GM21528 (cell line): ENCODE measurements at regions not wholly inside any gene's neighbourhood (a gene's known extent, or its start where the extent isn't known, plus 50 kb on each side); places are given as distances from the start of the nearest gene placed in this dataset.

Experiments used
- ATAC-seq: cut with Tn5 transposase; IDR thresholded peaks from one replicate; pipeline ENCODE4 v1.9.1; 2021; ENCODE audit warnings: mild to moderate bottlenecking, moderate library complexity; ENCODE audit not compliant: unreplicated experiment, low FRiP score

DNA sequence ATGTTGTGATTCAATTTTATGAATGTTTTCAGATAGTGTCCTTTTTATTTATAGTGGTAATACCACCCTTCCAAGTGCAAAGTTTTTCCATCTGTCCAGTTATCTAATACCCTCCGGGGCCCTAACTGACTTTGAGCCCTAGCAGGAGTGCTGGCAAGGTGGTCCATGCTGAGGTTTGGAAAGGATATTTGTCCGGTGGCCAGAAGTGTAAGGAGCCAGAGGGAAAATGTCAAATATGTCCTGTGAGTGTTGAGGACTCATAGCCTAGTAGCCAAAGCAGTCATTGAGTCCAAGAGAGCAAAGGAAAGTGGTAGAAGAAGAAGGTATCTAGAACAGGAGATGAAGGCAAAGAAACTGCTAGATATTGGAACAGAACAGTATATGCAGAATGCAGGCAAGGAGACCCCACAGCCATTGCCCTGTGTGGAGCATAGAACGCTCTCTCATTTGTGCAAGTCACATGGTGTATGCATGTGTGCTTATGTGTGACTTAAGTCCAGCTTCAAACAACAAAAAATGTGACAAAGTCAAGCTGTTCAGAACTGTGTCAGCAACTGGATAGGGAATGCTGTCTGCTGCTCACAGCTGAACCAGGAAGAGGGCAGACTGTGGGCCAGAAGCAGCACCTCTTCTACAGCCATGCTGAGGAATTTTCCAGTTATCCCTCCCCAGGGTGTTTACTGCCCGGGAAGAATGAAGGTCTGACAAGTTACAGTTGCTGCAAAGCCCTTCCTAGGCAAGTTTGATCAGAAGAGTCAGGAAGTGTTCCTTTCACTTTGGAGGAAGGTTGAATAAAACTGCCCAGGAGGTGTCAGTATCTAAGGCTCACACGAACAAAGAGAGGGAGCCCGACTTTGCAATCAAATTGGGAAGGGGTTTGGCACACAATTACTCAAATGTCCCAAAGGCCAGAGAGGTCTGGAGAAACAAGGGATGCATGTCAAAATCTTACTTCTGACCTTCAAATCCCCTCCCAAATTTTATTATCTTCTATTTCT lies 463.3 kb upstream of the DMAC1 start:
- no peak for ATAC-seq

DNA sequence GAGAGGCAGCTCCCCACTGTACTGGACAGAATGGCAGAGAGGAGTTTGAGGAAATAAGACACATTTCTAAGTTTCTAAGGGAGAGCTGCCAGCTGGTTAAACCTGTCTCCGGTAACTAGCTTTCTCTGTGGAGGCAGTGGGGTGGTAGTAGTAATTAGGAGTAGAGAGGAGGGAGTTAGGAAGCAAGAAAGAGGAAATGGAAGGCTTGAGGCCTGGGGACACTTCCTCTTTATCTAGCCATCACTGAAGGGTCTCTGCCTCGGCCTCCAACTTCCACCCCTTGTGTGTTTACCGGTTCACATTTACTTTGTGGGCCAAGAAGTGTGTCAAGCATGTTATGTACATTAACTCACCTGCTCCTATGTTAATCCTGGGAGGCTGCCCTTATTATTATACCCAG lies 462.2 kb upstream of the DMAC1 start:
- no peak for ATAC-seq

- no peak for ATAC-seq
These were observed 459.4 kb upstream of the DMAC1 start for GRCh38 chr9:8259028-8259427.

GRCh38 chr9:8256880-8257279 lies 457.3 kb upstream of the DMAC1 start:
- ATAC-seq, result no peak

DNA sequence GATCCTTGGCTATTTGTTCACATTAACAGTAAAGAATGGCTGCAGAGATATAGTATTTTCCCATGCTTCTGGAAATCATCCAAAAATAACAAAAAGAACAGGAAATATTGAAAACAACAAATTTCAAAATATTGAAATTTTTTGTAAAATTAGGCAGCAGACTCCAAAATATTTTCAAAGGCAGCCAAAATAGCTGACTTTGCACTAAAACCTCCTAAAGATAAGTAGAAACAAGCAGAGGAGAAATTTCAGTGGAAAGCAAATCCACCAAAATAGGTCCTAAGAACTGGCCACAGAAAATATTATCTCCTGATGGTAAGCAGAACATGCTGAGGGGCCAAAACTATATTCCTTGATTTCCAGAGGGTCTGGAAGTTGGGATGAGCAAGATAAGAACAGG lies 456.3 kb upstream of the DMAC1 start:
- ATAC-seq, result no peak

DNA sequence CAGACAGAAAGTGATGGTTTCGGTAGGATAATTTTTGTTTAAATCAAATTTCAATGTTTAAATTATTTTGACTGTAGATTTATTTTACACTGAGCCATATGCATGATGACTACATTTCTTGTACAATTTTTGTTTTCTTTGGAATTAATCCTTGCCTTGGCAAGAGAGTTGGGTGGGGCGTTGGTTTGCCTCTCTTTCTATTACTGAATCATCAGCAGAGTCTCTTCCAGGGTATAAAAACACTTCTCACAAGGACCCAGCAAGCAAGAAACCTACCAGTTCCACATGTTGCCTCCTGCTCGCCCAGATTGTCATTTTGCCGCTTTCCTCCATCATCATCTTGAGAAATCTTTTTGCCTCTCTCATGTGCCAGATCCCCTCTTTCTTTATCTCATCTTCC lies 455.0 kb upstream of the DMAC1 start:
- ATAC-seq, result no peak

GRCh38 chr9:8252445-8252844 lies 452.9 kb upstream of the DMAC1 start:
- ATAC-seq, result no peak

- ATAC-seq, result no peak
These were observed 452.0 kb upstream of the DMAC1 start for GRCh38 chr9:8251566-8251965.

DNA sequence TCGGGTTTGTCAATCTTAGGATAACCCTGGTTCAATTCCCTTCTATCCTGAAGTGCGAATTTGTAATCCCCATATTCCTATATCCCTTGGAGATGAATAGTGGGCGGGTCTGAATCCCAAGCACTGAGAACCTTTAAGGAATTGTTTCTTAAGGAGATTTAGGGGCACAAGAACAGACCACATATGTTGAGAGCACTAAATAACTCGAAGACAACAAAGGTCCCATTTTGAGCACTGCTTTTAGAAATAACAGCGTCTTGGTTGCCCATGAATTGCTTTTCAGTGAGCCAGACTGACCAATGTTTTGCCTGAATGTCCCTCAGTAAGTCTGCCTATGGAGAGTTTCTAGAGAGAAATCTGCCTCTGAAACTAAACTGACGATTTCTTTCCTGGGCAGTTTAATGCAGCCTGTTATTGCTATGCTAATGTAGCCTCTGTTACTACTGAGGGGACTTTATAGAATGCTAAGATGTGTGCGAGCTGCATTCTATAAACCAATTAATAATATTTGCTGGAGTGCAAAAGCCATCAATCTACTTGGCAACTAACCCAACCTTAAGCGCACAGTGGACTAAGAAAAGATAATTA lies 445.0 kb upstream of the DMAC1 start:
- ATAC-seq, result no peak

DNA sequence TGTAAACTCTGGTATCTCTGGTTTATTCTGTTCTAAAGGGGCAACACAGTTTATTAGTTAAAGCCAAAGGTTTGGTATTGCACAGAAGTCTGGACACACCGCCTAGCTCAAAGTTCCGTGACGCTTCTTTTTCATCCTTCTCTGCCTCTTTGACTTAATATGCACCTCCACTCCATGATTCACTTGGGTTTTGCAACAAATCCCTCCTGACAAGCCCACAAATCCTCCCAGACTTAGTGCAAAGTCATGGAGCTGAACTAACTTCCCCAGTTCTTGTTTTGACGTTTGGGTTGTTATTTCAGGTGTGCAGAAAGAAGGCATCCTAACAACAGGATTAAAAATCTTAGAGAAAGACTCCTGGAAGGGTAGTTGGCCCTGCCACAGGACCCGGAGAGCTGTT lies 441.6 kb upstream of the DMAC1 start:
- ATAC-seq, result no peak

- no peak for ATAC-seq
These were observed 437.5 kb upstream of the DMAC1 start for GRCh38 chr9:8237096-8237495.

GRCh38 chr9:8235489-8235888 lies 435.9 kb upstream of the DMAC1 start:
- no peak for ATAC-seq

- no peak for ATAC-seq
These were observed 434.7 kb upstream of the DMAC1 start for GRCh38 chr9:8234316-8234715.

DNA sequence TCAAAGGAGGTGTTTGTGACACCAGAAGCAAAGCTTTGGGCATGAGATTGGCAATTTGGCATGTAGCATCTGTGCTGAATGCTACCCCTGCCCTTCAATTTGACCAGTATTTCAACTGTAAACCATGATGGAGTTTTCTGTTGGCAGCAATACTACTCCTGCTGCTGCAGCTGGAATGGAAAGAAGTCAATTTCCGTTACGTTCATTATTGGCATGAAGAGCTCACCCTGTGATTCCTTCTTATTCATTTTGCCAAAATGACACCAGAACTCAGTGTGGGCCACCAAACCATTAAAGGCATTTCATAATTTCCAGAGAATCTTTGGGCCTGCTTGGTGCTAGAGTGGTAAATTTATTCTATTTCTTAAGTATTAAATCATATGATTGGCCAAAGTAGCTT lies 433.1 kb upstream of the DMAC1 start:
- no peak for ATAC-seq

DNA sequence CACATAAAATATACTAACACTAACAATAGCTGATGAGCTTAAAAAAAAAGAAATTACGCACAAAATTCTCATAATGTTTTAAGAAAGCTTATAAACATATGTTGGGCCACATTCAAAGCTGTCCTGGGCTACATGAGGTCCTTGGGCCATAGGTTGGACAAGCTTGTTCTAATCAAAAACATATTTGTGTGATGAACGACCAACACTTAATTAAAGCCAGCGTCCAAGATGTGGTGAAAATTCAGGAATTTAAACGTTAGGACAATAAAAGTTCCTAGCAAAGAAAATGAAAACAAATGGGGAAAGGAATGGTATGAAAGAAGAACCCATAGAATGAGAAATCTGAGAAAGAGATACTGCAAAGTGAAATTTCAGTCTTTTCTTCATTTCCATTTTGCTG lies 429.6 kb upstream of the DMAC1 start:
- ATAC-seq, result no peak

- ATAC-seq, result no peak
These were observed 424.8 kb upstream of the DMAC1 start for GRCh38 chr9:8224381-8224801.

DNA sequence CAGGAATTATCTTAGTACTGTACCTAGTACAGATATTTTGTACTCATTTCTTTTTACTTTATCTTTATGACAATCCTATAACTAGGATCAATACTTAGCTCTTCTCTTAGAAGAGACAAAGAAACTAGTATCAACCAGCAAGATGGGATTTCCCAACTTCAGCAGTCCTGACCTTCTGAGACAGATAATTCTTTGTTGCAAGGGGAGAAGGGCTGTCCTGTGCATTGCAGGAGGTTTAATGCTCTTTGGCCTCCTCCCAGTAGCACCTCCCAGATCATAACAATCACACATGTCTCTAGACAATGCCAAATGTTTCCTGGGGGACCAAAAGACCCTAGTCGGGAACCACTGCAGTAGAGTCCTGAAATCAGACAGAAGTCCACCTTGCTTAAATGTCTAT lies 424.3 kb upstream of the DMAC1 start:
- ATAC-seq, result no peak

DNA sequence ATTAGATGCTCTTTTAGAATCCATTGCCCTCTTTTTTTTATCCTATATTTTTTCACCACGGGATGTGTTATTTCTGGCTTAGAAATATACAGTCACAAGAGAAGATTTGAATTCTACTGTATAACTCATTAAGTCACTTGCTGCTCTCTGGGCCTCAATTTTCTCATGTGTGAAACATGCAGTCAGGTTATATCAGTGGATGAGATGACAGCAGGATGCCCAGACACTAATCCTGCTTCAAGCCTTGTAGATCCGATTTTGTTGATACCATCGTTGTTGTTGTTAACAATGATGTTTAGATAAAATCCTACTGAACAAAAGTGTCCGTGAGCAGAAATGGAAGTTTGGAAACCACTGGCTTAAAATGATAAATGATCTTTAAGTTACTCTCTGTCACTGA lies 421.9 kb upstream of the DMAC1 start:
- no peak for ATAC-seq

GRCh38 chr9:8208465-8208864 lies 408.9 kb upstream of the DMAC1 start:
- no peak for ATAC-seq

DNA sequence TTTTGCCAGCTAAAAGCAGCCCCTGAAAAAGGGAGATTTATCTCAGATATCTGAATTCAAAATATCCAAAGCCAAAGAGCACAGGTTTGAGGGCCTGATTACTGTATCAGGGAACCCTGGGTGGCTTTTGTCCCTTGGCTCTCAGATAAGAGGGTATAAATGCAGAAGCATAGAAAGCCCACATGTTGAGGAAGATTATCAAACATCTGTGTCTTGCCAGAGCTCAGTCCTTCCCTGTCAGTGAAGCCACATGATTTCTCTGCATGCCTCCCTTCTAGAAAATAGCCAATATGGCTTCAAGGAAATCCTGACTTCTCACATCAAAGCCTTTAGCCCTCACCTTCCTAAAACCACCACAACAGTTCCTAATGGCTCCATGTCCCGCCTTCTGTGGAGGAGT lies 408.0 kb upstream of the DMAC1 start:
- no peak for ATAC-seq

DNA sequence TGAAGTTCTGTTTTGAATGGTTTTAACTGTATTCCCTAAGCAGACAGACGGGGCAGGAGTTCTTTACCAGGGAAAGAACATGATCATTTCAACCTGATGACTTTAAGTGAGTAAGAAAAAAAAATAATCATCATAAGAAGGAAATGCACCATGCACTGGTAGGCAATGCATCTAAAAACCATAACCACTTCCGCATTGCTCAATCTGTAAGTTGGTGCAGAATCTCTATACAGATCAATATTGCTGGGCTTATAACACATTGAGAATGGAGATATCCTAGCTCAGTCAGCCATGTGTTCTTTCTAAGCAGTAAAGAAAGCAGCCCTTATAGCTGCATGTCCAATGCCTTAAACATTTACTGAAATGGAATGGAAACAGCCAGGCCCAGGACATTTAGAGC lies 407.1 kb upstream of the DMAC1 start:
- ATAC-seq, result no peak

DNA sequence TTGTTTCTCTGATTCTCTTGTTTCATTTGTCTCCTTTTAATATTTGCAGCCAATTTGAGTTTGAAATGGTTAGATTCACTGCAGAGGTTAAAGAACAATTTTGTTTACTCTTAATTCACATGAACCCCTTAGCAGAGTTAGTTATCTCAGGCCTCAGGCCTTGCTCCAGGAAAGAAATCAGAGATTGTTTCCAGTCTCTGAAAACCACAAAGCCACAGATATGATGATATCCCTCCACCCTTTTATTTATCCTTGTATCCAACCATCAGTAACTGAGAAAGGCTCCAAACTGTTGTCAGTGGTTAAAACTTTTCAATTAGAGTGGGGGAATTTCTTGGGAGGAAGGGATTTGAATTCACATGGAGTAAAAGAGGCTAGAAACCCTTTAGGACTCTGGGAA lies 406.0 kb upstream of the DMAC1 start:
- ATAC-seq, result no peak
